H9 (cell line): ENCODE measurements at regions not wholly inside any gene's neighbourhood (a gene's known extent, or its start where the extent isn't known, plus 50 kb on each side); places are given as distances from the start of the nearest gene placed in this dataset.

Source experiments
- DNase-seq: peaks from one replicate; pipeline ENCODE4 v3.0.0-alpha.2; 2017
- H2AFZ ChIP-seq: one replicate; pipeline ENCODE4 v1.6.1; 2013; ENCODE audit warnings: mild to moderate bottlenecking, low read length, control low read depth, moderate library complexity
- H2AK5ac ChIP-seq: 2 replicates; pipeline ENCODE4 v1.6.1; 2013; ENCODE audit warnings: low read length, control low read depth, mixed read lengths; ENCODE audit not compliant: insufficient read length
- H2BK120ac ChIP-seq: one replicate; pipeline ENCODE4 v1.6.1; 2013; ENCODE audit warnings: low read depth, mild to moderate bottlenecking, low read length, control low read depth, inconsistent platforms; ENCODE audit not compliant: poor library complexity, severe bottlenecking
- H2BK12ac ChIP-seq: 2 replicates; pipeline ENCODE4 v1.6.1; 2013; ENCODE audit warnings: low read length, control low read depth, mixed read lengths, low read depth; ENCODE audit not compliant: insufficient read length
- H2BK15ac ChIP-seq: 2 replicates; pipeline ENCODE4 v1.6.1; 2013; ENCODE audit warnings: low read depth, low read length, control low read depth
- H2BK20ac ChIP-seq: one replicate; pipeline ENCODE4 v1.6.1; 2013; ENCODE audit warnings: low read depth, mild to moderate bottlenecking, low read length, control low read depth, inconsistent platforms; ENCODE audit not compliant: poor library complexity, severe bottlenecking
- H2BK5ac ChIP-seq: 2 replicates; pipeline ENCODE4 v1.6.1; 2013; ENCODE audit warnings: low read length, control low read depth, mixed read lengths; ENCODE audit not compliant: insufficient read length
- H3K14ac ChIP-seq: 2 replicates; pipeline ENCODE4 v1.6.1; 2013; ENCODE audit warnings: low read length, control low read depth; ENCODE audit not compliant: insufficient read depth
- H3K18ac ChIP-seq: 2 replicates; pipeline ENCODE4 v1.6.1; 2013; ENCODE audit warnings: low read depth, mild to moderate bottlenecking, mixed read lengths, low read length, control low read depth; ENCODE audit not compliant: insufficient read length
- H3K23ac ChIP-seq: 2 replicates; pipeline ENCODE4 v1.6.1; 2013; ENCODE audit warnings: low read length, control low read depth, mixed read lengths, low read depth; ENCODE audit not compliant: insufficient read length
- H3K23me2 ChIP-seq: 2 replicates; pipeline ENCODE4 v1.6.1; 2013; ENCODE audit warnings: low read depth, mild to moderate bottlenecking, mixed read lengths, low read length, control low read depth; ENCODE audit not compliant: insufficient read length, poor library complexity, severe bottlenecking
- H3K27ac ChIP-seq: 2 replicates; pipeline ENCODE4 v1.5.1; 2013; ENCODE audit warnings: low read length, control low read depth, mixed read lengths, low read depth; ENCODE audit not compliant: insufficient read length
- H3K27me3 ChIP-seq: 2 replicates; pipeline ENCODE4 v1.6.1; 2013; ENCODE audit warnings: low read length, control low read depth, inconsistent platforms; ENCODE audit not compliant: insufficient read depth
- H3K4ac ChIP-seq: 2 replicates; pipeline ENCODE4 v1.6.1; 2013; ENCODE audit warnings: low read depth, mild to moderate bottlenecking, control low read depth, inconsistent platforms, low read length, moderate library complexity
- H3K4me1 ChIP-seq: 2 replicates; pipeline ENCODE4 v1.6.1; 2013; ENCODE audit warnings: low read length, control low read depth, inconsistent platforms; ENCODE audit not compliant: insufficient read depth
- H3K4me2 ChIP-seq: 2 replicates; pipeline ENCODE4 v1.6.1; 2013; ENCODE audit warnings: low read length, control low read depth, mixed read lengths; ENCODE audit not compliant: insufficient read length, insufficient read depth
- H3K56ac ChIP-seq: 2 replicates; pipeline ENCODE4 v1.6.1; 2013; ENCODE audit warnings: low read depth, mild to moderate bottlenecking, mixed read lengths, low read length, control low read depth; ENCODE audit not compliant: insufficient read length
- H3K79me1 ChIP-seq: 2 replicates; pipeline ENCODE4 v1.6.1; 2013; ENCODE audit warnings: low read depth, mild to moderate bottlenecking, moderate library complexity, low read length, control low read depth, inconsistent platforms; ENCODE audit not compliant: insufficient read depth, poor library complexity, severe bottlenecking
- H3K79me2 ChIP-seq: 2 replicates; pipeline ENCODE4 v1.6.1; 2013; ENCODE audit warnings: low read length, control low read depth, inconsistent platforms; ENCODE audit not compliant: insufficient read depth
- H3K9ac ChIP-seq: 2 replicates; pipeline ENCODE4 v1.6.1; 2013; ENCODE audit warnings: low read length, control low read depth, mixed read lengths; ENCODE audit not compliant: insufficient read length; ENCODE audit errors: extremely low read depth
- H3K9me3 ChIP-seq: one replicate; pipeline ENCODE4 v1.6.1; 2013; ENCODE audit warnings: low read depth, low read length, inconsistent platforms; ENCODE audit not compliant: control insufficient read depth
- H3T11ph ChIP-seq: one replicate; pipeline ENCODE4 v1.6.1; 2013; ENCODE audit warnings: mild to moderate bottlenecking, low read length, control low read depth, inconsistent platforms
- H4K20me1 ChIP-seq: one replicate; pipeline ENCODE4 v1.6.1; 2013; ENCODE audit not compliant: control insufficient read depth, insufficient read length, insufficient read depth
- H4K5ac ChIP-seq: 2 replicates; pipeline ENCODE4 v1.6.1; 2013; ENCODE audit warnings: low read depth, mild to moderate bottlenecking, mixed read lengths, low read length, control low read depth; ENCODE audit not compliant: insufficient read length
- H4K8ac ChIP-seq: replicated peaks from 2 replicates; pipeline ENCODE4 v1.6.1; 2013; ENCODE audit warnings: low read length, control low read depth, mixed read lengths, low read depth; ENCODE audit not compliant: insufficient read length
- H4K91ac ChIP-seq: 2 replicates; pipeline ENCODE4 v1.6.1; 2013; ENCODE audit warnings: low read depth, mild to moderate bottlenecking, moderate library complexity, mixed read lengths, low read length, control low read depth; ENCODE audit not compliant: insufficient read length
- H3K27ac Mint-ChIP-seq, 3 experiments: 2 replicates in 2 of 3; 3 replicates in 1 of 3; pipeline ENCODE4 v1.8.0; 2020 to 2021; ENCODE audit warnings: mixed read lengths in 3 of 3, mild to moderate bottlenecking in 1 of 3, moderate library complexity in 1 of 3
- H3K27me3 Mint-ChIP-seq: 2 replicates; pipeline ENCODE4 v1.8.0; 2021; ENCODE audit warnings: low read depth, mild to moderate bottlenecking, moderate library complexity, mixed read lengths
- H3K36me3 Mint-ChIP-seq, 3 experiments: 2 replicates in 2 of 3; 3 replicates in 1 of 3; pipeline ENCODE4 v1.8.0; 2020 to 2021; ENCODE audit warnings: low read depth in 3 of 3, mixed read lengths in 3 of 3; ENCODE audit not compliant: insufficient read depth in 1 of 3
- H3K4me1 Mint-ChIP-seq, 2 experiments: 2 replicates each; pipeline ENCODE4 v1.8.0; 2020; ENCODE audit warnings: mixed read lengths in 2 of 2
- H3K4me3 Mint-ChIP-seq, 2 experiments: 2 replicates in 1 of 2; 3 replicates in 1 of 2; pipeline ENCODE4 v1.8.0; 2020 to 2021; ENCODE audit warnings: mild to moderate bottlenecking in 2 of 2, mixed read lengths in 2 of 2, moderate library complexity in 1 of 2
- H3K9me3 Mint-ChIP-seq, 2 experiments: 2 replicates in 1 of 2; 3 replicates in 1 of 2; pipeline ENCODE4 v1.8.0; 2020; ENCODE audit warnings: mild to moderate bottlenecking in 2 of 2, mixed read lengths in 2 of 2, moderate library complexity in 1 of 2
- WGBS: extraction: QIAGEN DNeasy Blood & Tissue Kit; methylation state at CpG from one replicate; pipeline ENCODE4 v1.1.7; 2013; ENCODE audit warnings: missing lambda C conversion rate, low lambda C conversion rate, mixed read lengths; ENCODE audit not compliant: insufficient read length; ENCODE audit errors: extremely low coverage; 5-methylcytosine and 5-hydroxymethylcytosine counted together
- TF ChIP-seq, protein P1 (sequence below): fragments of 200-600 bp; sonication (generic); conservative IDR thresholded peaks from 3 replicates; pipeline ENCODE4 v1.8.0; 2021; ENCODE audit warnings: antibody characterized with exemption, mild to moderate bottlenecking

DNA sequence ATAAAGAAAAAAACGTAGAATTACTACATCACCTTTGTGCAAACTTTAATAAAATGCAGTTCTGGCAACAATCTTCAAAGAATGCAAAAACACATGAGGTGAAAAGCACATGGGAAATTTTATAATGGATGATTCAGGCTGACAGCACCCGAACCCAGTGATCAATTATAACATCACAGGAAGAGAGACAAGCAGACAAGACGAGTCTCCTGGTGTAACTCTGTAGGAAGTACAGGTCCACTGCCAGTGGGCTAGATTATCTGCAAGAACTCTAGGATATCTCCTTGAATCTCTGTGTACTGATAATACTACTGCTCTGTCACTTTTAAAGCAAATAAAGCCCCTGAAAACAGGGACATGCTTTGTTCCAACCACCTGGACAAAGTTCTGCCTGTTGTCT is 58.9 kb upstream of the NXF3 start:
- no peaks in the 10 kb centered on the region for H3K23me2 ChIP-seq
- no peaks in the 10 kb centered on the region for H3K4me1 ChIP-seq
- no peak overlapping the region for H3K23ac ChIP-seq
- H4K20me1 ChIP-seq: no peaks in the 10 kb centered on the region
- Mint-ChIP-seq H3K36me3 (no peaks in the 10 kb centered on the region; a peak in 2 of 7 replicates), H3K4me3 (no peak overlapping the region), H3K27me3 (peaks cover 3% of the 10 kb centered on the region; the same call in 1 of the 2 replicates), H3K27ac (no peak overlapping the region), H3K4me1 (0 out of 4 replicates have a peak, but pooled peaks cover 2 to 4% of the 10 kb centered on the region in 2 experiments), H3K9me3 (peaks cover 38 to 65% of the 10 kb centered on the region in 2 experiments)
- no peak overlapping the region for H3K56ac ChIP-seq
- no peak overlapping the region for H3K27ac ChIP-seq
- H4K8ac ChIP-seq: no peak overlapping the region
- H3K4ac ChIP-seq: no peak overlapping the region
- H2BK15ac ChIP-seq: no peak overlapping the region
- no peak overlapping the region for H2AK5ac ChIP-seq
- H4K5ac ChIP-seq: no peak overlapping the region
- H2BK12ac ChIP-seq: no peak overlapping the region
- H3T11ph ChIP-seq: no peak overlapping the region
- no peak overlapping the region for H3K4me2 ChIP-seq
- H4K91ac ChIP-seq: no peak overlapping the region
- H2AFZ ChIP-seq: no peak overlapping the region
- no peak overlapping the region for H2BK20ac ChIP-seq
- no peak for DNase-seq
- H3K14ac ChIP-seq: no peak overlapping the region
- no peak overlapping the region for H3K9ac ChIP-seq
- peaks cover 11% of the 10 kb centered on the region for H3K9me3 ChIP-seq
- H3K18ac ChIP-seq: no peak overlapping the region
- no CpG with 5 or more reads among the region's 3 CpGs for WGBS
- no peaks in the 10 kb centered on the region for H3K27me3 ChIP-seq
- no peak overlapping the region for H2BK120ac ChIP-seq
- no peaks in the 10 kb centered on the region for H3K79me1 ChIP-seq
- no peak overlapping the region for H2BK5ac ChIP-seq
- TF ChIP-seq, protein P1, sequence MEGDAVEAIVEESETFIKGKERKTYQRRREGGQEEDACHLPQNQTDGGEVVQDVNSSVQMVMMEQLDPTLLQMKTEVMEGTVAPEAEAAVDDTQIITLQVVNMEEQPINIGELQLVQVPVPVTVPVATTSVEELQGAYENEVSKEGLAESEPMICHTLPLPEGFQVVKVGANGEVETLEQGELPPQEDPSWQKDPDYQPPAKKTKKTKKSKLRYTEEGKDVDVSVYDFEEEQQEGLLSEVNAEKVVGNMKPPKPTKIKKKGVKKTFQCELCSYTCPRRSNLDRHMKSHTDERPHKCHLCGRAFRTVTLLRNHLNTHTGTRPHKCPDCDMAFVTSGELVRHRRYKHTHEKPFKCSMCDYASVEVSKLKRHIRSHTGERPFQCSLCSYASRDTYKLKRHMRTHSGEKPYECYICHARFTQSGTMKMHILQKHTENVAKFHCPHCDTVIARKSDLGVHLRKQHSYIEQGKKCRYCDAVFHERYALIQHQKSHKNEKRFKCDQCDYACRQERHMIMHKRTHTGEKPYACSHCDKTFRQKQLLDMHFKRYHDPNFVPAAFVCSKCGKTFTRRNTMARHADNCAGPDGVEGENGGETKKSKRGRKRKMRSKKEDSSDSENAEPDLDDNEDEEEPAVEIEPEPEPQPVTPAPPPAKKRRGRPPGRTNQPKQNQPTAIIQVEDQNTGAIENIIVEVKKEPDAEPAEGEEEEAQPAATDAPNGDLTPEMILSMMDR: no peak
- no peaks in the 10 kb centered on the region for H3K79me2 ChIP-seq
